ENCODE measurements at regions not wholly inside any gene's neighbourhood (a gene's known extent, or its start where the extent isn't known, plus 50 kb on each side); places are given as distances from the start of the nearest gene placed in this dataset.

- TF ChIP-seq TEAD4 (IDR thresholded peaks at IDR 0.05; ENCODE audit: borderline replicate concordance, insufficient read depth) (no peak), GATA2 (CRISPR knock-in tag; IDR thresholded peaks at IDR 0.05) (no peak), RAD21 (IDR thresholded peaks at IDR 0.05; ENCODE audit: low read length) (no peak), FOSL2 (IDR thresholded peaks at IDR 0.05; ENCODE audit: borderline replicate concordance, low read depth) (no peak), MEF2A (IDR thresholded peaks at IDR 0.05; ENCODE audit: borderline replicate concordance, low read depth) (no peak), PBX3 (IDR thresholded peaks at IDR 0.05) (no peak), JUND (IDR thresholded peaks at IDR 0.05) (no peak), RXRA (IDR thresholded peaks at IDR 0.05; ENCODE audit: borderline replicate concordance, low read depth) (no peak), YY1 (IDR thresholded peaks at IDR 0.05; ENCODE audit: low read depth) (no peak)
- TF ChIP-seq, protein P1, sequence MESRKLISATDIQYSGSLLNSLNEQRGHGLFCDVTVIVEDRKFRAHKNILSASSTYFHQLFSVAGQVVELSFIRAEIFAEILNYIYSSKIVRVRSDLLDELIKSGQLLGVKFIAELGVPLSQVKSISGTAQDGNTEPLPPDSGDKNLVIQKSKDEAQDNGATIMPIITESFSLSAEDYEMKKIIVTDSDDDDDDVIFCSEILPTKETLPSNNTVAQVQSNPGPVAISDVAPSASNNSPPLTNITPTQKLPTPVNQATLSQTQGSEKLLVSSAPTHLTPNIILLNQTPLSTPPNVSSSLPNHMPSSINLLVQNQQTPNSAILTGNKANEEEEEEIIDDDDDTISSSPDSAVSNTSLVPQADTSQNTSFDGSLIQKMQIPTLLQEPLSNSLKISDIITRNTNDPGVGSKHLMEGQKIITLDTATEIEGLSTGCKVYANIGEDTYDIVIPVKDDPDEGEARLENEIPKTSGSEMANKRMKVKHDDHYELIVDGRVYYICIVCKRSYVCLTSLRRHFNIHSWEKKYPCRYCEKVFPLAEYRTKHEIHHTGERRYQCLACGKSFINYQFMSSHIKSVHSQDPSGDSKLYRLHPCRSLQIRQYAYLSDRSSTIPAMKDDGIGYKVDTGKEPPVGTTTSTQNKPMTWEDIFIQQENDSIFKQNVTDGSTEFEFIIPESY (IDR thresholded peaks at IDR 0.05; ENCODE audit: borderline replicate concordance, low read depth): no peak
Measured at GRCh38 chr11:93074352-93074751, 104.9 kb downstream of the MTNR1B start (continued).

DNA sequence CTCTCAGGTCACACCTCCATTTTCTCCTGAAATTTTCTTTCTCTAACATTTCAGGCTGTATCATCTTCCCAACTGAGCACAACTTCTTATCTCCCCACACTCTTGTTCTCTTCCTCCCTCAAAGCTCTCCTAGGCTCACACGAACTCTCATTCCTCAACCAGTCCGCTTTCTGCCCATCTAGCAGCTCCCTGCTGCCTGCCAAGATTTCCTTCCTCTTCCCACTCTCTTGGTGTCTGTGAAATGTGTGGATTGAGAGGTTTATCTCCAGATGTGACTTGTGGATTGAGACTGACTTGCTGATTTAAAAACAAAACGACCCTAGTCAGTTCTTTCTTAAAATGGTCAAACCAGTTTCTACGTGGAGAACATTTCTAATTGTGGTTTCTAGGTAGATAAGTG, 106.3 kb downstream of the MTNR1B start:
- no peak overlapping the region for H3K27ac ChIP-seq (ENCODE audit: low read depth in 2 of 2, low read length in 1 of 2)
- ChIA-PET POLR2A (no interaction called here), CTCF (interaction anchor here (1.3 kb wide), 1 partner anchor 14 kb away, joined by 4 read pairs; no protein-coding TSS in a partner anchor)
- no peak for TF ChIP-seq MEF2A (IDR thresholded peaks at IDR 0.05; ENCODE audit: borderline replicate concordance, low read depth)
- no peak for TF ChIP-seq RAD21 (IDR thresholded peaks at IDR 0.05; ENCODE audit: low read length)
- no peak for TF ChIP-seq NRF1 (IDR thresholded peaks at IDR 0.05; ENCODE audit: low read depth, low read length)
- no peak for TF ChIP-seq MXI1 (IDR thresholded peaks at IDR 0.05; ENCODE audit: low read depth, low read length)
- TF ChIP-seq, protein P2, sequence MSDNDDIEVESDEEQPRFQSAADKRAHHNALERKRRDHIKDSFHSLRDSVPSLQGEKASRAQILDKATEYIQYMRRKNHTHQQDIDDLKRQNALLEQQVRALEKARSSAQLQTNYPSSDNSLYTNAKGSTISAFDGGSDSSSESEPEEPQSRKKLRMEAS (IDR thresholded peaks at IDR 0.05; ENCODE audit: low read depth): no peak
- TF ChIP-seq RCOR1 (IDR thresholded peaks at IDR 0.05; ENCODE audit: low read length): no peak
- TF ChIP-seq TCF12 (IDR thresholded peaks at IDR 0.05): no peak
- H3K9me3 ChIP-seq: no peaks in the 10 kb centered on the region
- no peaks in the 10 kb centered on the region for H3F3A ChIP-seq (replicated peaks; ENCODE audit: insufficient read depth)
- no peaks in the 10 kb centered on the region for H3K27me3 ChIP-seq (ENCODE audit: insufficient read depth)
- no peak overlapping the region for H2AFZ ChIP-seq (ENCODE audit: low read depth)
- H3K79me2 ChIP-seq (ENCODE audit: insufficient read depth): no peaks in the 10 kb centered on the region
- H3K4me2 ChIP-seq: no peak overlapping the region
- no peaks in the 10 kb centered on the region for H3K9me2 ChIP-seq
- no peak overlapping the region for H3K9ac ChIP-seq
- DNase-seq: no peak
- H3K4me1 ChIP-seq (ENCODE audit: control insufficient read depth in 1 of 2, insufficient read depth in 2 of 2, low read depth in 1 of 2, low read length in 1 of 2): no peaks in the 10 kb centered on the region
- H3K36me3 ChIP-seq (replicated peaks in 1 of 2; ENCODE audit: control insufficient read depth in 1 of 2, insufficient read depth in 2 of 2, low read length in 1 of 2): no peaks in the 10 kb centered on the region
- no peak overlapping the region for H3K4me3 ChIP-seq (ENCODE audit: low read depth in 2 of 2, low read length in 1 of 2)
- WGBS (ENCODE audit: low lambda C conversion rate): 77% methylated on average over 4 of the region's 4 CpGs
- no peaks in the 10 kb centered on the region for H4K20me1 ChIP-seq (ENCODE audit: insufficient read depth)

Data from SK-N-SH (cell line).